ENCODE measurements at regions not wholly inside any gene's neighbourhood (a gene's known extent, or its start where the extent isn't known, plus 50 kb on each side); places are given as distances from the start of the nearest gene placed in this dataset.
"Not testable (repeated sequence)": the region's sequence is repeated elsewhere in the genome, so short reads cannot be mapped to it uniquely, and the experiment has no call there.

- Histone ChIP-seq H3K79me2 (ENCODE audit: insufficient read depth, low read length) (no peaks in the 10 kb centered on the region), H3K36me3 (ENCODE audit: insufficient read depth, low read length) (no peaks in the 10 kb centered on the region), H3K27me3 (ENCODE audit: insufficient read depth, low read length) (no peaks in the 10 kb centered on the region), H3K27ac (ENCODE audit: low read depth, low read length, poor library complexity, severe bottlenecking) (no peak overlapping the region), H3K9ac (ENCODE audit: low read length) (no peak overlapping the region), H4K20me1 (ENCODE audit: insufficient read depth, low read length) (no peaks in the 10 kb centered on the region), H3K4me3 (ENCODE audit: low read depth, low read length, poor library complexity, severe bottlenecking) (no peak overlapping the region), H3F3A (ENCODE audit: insufficient read depth, low read length) (no peaks in the 10 kb centered on the region), H3K9me2 (ENCODE audit: low read depth, low read length) (no peaks in the 10 kb centered on the region), H2AFZ (ENCODE audit: low read length) (no peak overlapping the region), H3K9me3 (ENCODE audit: low read length) (no peaks in the 10 kb centered on the region), H3K4me2 (ENCODE audit: low read length) (no peak overlapping the region), H3K4me1 (ENCODE audit: insufficient read depth, low read length, severe bottlenecking) (no peaks in the 10 kb centered on the region)
- TF ChIP-seq CTCF (IDR thresholded peaks at IDR 0.05; ENCODE audit: low read length) (no peak), EZH2 (IDR thresholded peaks at IDR 0.05; ENCODE audit: borderline replicate concordance, low read length) (no peak)
Observed at GRCh38 chr12:91703491-91704283, 442.0 kb downstream of the BTG1 start.

GRCh38 chr12:91702843-91703425 is 442.7 kb downstream of the BTG1 start:
- Histone ChIP-seq H3K9me3 (ENCODE audit: low read length) (no peaks in the 10 kb centered on the region), H4K20me1 (ENCODE audit: insufficient read depth, low read length) (no peaks in the 10 kb centered on the region), H3K79me2 (ENCODE audit: insufficient read depth, low read length) (no peaks in the 10 kb centered on the region), H3F3A (ENCODE audit: insufficient read depth, low read length) (no peaks in the 10 kb centered on the region), H3K36me3 (ENCODE audit: insufficient read depth, low read length) (no peaks in the 10 kb centered on the region), H3K27me3 (ENCODE audit: insufficient read depth, low read length) (no peaks in the 10 kb centered on the region), H2AFZ (ENCODE audit: low read length) (no peak overlapping the region), H3K9me2 (ENCODE audit: low read depth, low read length) (no peaks in the 10 kb centered on the region), H3K27ac (ENCODE audit: low read depth, low read length, poor library complexity, severe bottlenecking) (no peak overlapping the region), H3K4me1 (ENCODE audit: insufficient read depth, low read length, severe bottlenecking) (no peaks in the 10 kb centered on the region), H3K9ac (ENCODE audit: low read length) (no peak overlapping the region), H3K4me2 (ENCODE audit: low read length) (no peak overlapping the region), H3K4me3 (ENCODE audit: low read depth, low read length, poor library complexity, severe bottlenecking) (no peak overlapping the region)
- TF ChIP-seq EZH2 (IDR thresholded peaks at IDR 0.05; ENCODE audit: borderline replicate concordance, low read length) (no peak), CTCF (IDR thresholded peaks at IDR 0.05; ENCODE audit: low read length) (no peak)

- Histone ChIP-seq H3K9me2 (ENCODE audit: low read depth, low read length) (no peaks in the 10 kb centered on the region), H3K4me1 (ENCODE audit: insufficient read depth, low read length, severe bottlenecking) (no peaks in the 10 kb centered on the region), H3K9ac (ENCODE audit: low read length) (no peak overlapping the region), H3K4me2 (ENCODE audit: low read length) (no peak overlapping the region), H3K27me3 (ENCODE audit: insufficient read depth, low read length) (no peaks in the 10 kb centered on the region), H3K79me2 (ENCODE audit: insufficient read depth, low read length) (no peaks in the 10 kb centered on the region), H4K20me1 (ENCODE audit: insufficient read depth, low read length) (no peaks in the 10 kb centered on the region), H3K4me3 (ENCODE audit: low read depth, low read length, poor library complexity, severe bottlenecking) (no peak overlapping the region), H3F3A (ENCODE audit: insufficient read depth, low read length) (no peaks in the 10 kb centered on the region), H2AFZ (ENCODE audit: low read length) (no peak overlapping the region), H3K36me3 (ENCODE audit: insufficient read depth, low read length) (no peaks in the 10 kb centered on the region), H3K9me3 (ENCODE audit: low read length) (no peaks in the 10 kb centered on the region), H3K27ac (ENCODE audit: low read depth, low read length, poor library complexity, severe bottlenecking) (no peak overlapping the region)
- TF ChIP-seq CTCF (IDR thresholded peaks at IDR 0.05; ENCODE audit: low read length) = no peak
- TF ChIP-seq EZH2 (IDR thresholded peaks at IDR 0.05; ENCODE audit: borderline replicate concordance, low read length) = no peak
Observed at GRCh38 chr12:91695964-91696363, 449.7 kb downstream of the BTG1 start.

GRCh38 chr12:91695406-91695805 is 450.2 kb downstream of the BTG1 start:
- H3K79me2 ChIP-seq (ENCODE audit: insufficient read depth, low read length); H3K4me2 ChIP-seq (ENCODE audit: low read length); H3K4me1 ChIP-seq (ENCODE audit: insufficient read depth, low read length, severe bottlenecking); H3K9ac ChIP-seq (ENCODE audit: low read length); H3K27ac ChIP-seq (ENCODE audit: low read depth, low read length, poor library complexity, severe bottlenecking); H4K20me1 ChIP-seq (ENCODE audit: insufficient read depth, low read length); H3F3A ChIP-seq (ENCODE audit: insufficient read depth, low read length); H3K4me3 ChIP-seq (ENCODE audit: low read depth, low read length, poor library complexity, severe bottlenecking); H3K27me3 ChIP-seq (ENCODE audit: insufficient read depth, low read length); H3K36me3 ChIP-seq (ENCODE audit: insufficient read depth, low read length); H3K9me2 ChIP-seq (ENCODE audit: low read depth, low read length); H2AFZ ChIP-seq (ENCODE audit: low read length); H3K9me3 ChIP-seq (ENCODE audit: low read length): not testable (repeated sequence)
